Activated T-helper 9 cell treated with anti-CD3 and anti-CD28 coated beads, Interleukin-2, amount 50 U/mL, for 16 hours (primary cell): ENCODE measurements at regions not wholly inside any gene's neighbourhood (a gene's known extent, or its start where the extent isn't known, plus 50 kb on each side); places are given as distances from the start of the nearest gene placed in this dataset.

Source experiments
- DNase-seq: peaks from one replicate; pipeline ENCODE4 v3.0.0-alpha.2; 2020; ENCODE audit warnings: low read depth

- DNase-seq, result no peak
Measured at GRCh38 chr5:174159327-174160114, 114.0 kb downstream of the NSG2 start.

GRCh38 chr5:174165406-174165805 lies 119.9 kb downstream of the NSG2 start:
- DNase-seq, result no peak

DNA sequence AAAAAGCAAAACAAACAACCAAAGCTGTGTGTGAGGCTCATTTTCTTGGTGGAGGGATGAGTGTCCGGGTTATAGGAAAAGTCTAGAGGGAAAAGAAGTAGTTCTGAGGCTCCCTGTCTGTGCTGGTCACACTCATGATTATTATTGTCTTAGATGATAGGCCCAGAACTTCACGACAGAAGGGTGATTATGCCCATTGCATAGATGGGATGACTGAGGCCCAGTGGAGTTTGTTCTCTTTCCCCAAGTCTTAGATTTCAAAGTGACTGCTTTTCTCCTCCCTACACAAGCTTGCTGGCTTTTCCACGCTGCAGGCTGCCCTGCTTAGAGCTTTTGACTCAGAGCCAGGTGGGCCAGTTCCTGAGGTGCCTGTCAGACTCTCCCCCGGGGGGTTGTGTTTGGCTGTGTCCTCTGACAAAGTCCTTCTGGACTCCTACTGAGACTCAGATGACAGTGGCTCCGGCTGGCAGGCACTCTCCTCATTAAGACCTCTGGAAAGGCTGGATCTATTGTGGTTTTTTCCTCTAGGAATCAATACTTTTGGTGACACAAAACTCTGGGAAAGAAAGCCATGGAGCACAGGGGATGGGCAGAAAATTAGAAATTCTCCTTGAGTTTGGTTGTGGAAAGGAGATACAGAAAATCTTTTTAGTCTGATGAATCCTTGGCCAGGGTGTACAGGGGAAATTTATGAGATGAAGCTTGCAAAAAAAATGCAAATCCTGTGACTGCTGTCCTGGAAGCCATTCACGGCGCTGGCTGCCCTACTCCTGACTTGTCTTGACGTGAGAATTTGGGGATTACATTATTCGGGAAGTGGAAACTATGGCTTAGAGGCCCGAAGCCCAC lies 120.9 kb downstream of the NSG2 start:
- no peak for DNase-seq

- DNase-seq, result no peak
Measured at GRCh38 chr5:174167080-174167910, 121.8 kb downstream of the NSG2 start.

DNA sequence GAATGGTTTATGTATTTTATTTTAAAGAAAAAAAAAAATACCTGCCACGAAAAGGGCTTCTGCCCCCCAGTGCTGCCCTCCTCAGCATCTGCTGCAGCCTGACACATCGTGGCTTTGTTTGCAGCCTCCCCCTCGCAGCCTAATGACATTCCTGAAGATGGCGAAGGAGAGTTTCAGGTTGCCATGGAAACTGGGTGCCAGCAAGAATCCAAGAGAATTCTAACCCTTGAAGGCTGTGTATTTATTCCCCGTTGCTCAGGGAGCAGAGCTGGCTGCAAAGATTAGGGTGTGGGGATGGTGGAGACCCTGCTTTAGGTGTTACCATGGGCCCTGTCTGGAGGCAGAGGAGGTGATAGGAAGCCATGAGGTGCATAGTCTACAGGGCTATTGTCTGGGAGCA lies 126.6 kb downstream of the NSG2 start:
- DNase-seq, result no peak

- DNase-seq, result no peak
Measured at GRCh38 chr5:174172566-174172965, 127.1 kb downstream of the NSG2 start.

DNA sequence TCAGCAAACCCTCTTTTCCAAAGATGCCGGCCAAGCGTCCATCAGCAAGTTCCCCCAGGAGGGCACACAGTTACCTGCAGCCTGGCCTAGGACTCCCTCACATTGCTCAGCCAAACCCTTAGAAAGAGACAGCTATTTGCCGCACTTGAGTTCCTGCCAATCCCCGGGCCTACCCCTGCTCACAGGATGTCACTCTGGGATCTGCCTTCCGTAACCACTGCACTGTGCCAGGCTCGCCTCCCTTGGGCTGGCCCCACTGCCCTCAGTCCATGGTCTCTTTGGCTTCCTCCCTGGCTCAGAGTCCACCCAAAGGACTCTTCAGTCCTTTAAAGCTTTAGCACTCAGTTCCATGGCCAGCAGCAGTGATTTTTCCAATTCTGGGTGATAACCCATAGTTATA lies 128.3 kb downstream of the NSG2 start:
- no peak for DNase-seq

- no peak for DNase-seq
Measured at GRCh38 chr5:174175716-174176268, 130.3 kb downstream of the NSG2 start.

- DNase-seq, result no peak
Measured at GRCh38 chr5:174176511-174176910, 131.0 kb downstream of the NSG2 start.

DNA sequence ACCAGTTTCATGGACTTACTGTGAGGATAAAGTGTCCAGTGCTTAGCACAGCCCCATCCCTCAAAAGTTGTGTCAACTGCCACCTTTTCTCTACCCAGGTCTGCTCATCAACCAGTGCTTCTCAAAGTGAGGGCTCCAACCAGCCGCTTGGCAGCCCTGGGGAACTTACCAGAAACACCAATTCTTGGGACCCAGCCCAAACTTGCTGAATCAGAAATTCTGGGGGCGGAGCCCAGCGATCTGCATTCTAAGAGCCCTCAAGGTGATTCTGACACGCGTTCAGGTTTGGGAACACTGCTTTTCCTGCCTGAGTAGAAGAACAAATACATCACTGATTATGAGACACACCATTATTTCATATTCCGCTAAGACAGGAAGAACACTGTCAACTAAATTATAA lies 132.0 kb downstream of the NSG2 start:
- DNase-seq, result no peak

- DNase-seq, result no peak
Measured at GRCh38 chr5:174177976-174178605, 132.6 kb downstream of the NSG2 start.

DNA sequence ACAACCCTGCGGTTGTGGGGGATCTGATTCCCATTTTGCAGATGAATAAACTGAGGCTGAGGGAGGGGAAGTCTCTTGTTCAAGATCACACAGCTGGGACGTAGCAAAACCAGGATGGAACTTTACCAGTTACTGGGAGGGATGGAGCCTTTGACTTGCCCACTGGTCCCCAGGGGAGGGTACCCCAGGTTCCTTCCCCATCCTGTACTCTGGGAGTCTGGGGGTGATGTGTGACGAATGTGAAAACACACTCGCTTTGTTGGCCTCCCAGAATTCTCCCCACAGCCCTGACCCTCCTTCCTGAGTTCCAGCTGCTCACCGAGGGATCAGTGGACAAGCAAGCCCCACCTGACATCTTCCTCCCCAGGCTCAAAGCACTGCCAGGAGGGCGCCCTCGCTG lies 135.1 kb downstream of the NSG2 start:
- no peak for DNase-seq

DNA sequence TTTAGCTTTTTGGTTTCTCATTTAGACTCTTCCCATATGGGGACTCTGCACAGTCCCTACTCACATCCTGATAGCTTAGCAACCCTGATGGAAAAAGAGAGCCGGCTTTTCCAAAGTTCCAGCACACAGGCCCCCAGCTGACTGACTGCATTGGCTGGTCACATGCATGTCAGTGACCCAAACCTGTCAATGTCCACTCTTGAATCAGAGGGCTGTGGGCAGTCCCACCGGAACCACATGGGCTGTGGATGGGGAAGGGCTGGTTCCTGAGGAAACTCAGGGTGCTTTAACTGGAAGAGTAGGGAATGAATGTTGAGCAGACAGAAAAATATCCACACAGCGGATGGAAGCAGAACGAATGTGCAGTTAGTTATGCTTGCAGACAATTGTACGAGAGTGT lies 136.6 kb downstream of the NSG2 start:
- DNase-seq, result no peak

GRCh38 chr5:174183701-174184100 lies 138.2 kb downstream of the NSG2 start:
- no peak for DNase-seq

GRCh38 chr5:174185506-174185905 lies 140.0 kb downstream of the NSG2 start:
- DNase-seq, result no peak

- DNase-seq, result no peak
Measured at GRCh38 chr5:174186096-174186695, 140.7 kb downstream of the NSG2 start.

DNA sequence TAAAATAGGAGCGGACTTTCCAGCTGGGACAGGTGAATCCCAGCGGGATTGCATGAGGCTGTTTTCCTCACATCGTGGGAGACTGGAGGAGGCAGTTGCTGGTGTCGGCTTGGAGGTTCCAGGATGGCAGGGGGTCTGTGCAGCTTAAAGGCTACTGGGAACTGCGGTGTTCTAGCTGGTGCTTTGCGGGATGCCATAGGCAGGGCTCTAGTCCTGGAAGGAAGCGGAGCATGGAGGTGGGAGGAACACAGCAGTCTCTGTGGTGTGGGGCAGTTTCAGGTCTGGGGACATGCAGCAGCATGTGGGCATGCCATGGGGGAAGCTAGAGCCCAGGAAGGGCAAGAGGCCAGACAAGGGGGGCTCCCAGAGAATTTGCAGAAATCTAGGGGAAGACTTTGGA lies 141.5 kb downstream of the NSG2 start:
- DNase-seq, result no peak

- DNase-seq, result no peak
Measured at GRCh38 chr5:174187481-174187880, 142.0 kb downstream of the NSG2 start.

DNA sequence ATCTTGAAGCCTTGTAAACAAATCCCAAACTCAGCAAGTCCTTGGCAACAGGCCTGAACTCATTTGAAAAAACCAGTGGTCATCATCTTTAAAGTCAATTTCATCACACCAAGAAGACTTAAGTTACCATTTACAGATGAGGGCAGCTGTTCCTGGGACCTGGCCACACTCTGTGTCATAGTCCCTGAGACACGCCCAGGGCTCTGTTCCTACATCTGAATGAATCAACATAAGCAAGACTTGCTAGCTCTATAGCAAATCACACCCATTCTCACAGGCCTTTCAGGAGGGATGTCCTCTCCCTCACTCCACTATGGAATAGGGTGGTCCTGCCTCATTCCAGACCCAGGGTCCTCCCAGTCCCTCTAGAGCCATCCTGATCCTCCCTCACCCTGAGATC lies 142.8 kb downstream of the NSG2 start:
- no peak for DNase-seq

DNA sequence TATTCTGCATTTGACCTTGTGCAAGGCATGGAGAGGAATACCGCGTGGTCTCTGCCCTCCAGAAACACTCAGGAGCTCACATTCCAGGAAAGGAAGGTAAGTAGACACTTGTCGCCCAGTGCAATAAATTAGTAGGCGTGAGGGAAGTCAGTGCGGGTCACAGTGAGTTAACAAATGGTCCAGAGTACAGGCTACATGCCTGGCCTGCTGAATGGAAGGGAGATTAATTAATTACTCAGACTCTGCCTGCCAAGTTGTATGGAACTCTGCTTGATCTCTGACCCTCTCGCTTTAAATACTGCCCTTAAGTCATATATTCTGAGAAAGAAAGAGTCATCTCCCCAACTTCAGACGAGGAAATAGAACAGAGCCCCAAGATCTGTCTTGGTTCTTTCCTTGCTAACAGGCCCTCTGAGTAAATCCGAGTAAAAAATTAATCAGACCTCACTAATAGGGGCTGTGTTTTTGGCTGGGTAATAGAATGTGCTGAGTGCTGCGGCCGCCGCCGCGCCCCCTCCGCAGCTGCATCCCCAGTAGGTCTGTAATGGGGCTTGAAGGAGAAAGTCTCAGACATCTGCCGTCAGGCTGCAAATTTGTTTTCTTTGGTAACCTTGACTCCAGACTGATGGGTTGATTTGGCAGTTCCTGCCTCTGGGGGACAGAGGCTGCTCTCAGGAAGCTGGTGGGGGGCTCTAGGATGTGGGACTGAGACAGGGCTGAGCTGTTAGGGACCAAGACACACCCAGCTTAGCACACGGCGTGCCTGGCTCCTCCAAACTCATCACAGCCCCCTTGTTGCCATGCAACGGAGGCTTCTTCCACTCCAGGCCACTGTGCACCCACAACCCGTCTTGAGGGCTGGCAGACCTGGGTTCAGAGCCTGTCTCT lies 144.4 kb downstream of the NSG2 start:
- DNase-seq, result no peak
